HepG2 (cell line): ENCODE measurements at regions not wholly inside any gene's neighbourhood (a gene's known extent, or its start where the extent isn't known, plus 50 kb on each side); places are given as distances from the start of the nearest gene placed in this dataset.

Experiments used
- ATAC-seq: fragments of 200-7000 bp; cut with Tn5 transposase; 3 replicates; pipeline ENCODE4 v1.9.1; 2020; ENCODE audit warnings: mild to moderate bottlenecking, moderate library complexity
- BruUV-seq: library from RNA; stranded (reverse); fragments of 400-500 nt; replicated peaks from 2 replicates; lab custom pipeline; 2021; lab: Mats Ljungman, UMichigan
- CTCF ChIA-PET: fragments of 300-600 bp; formaldehyde crosslinking; extraction: SDS; loops from one replicate; lab custom pipeline; 2021; ENCODE audit warnings: low total read pairs, inconsistent platforms, low intra/inter-chr PET ratio; lab: Yijun Ruan, JAX
- POLR2A ChIA-PET: fragments of 350-600 bp; sonication (Branson Sonifier 250); formaldehyde crosslinking; loops from one replicate; lab custom pipeline; 2020; ENCODE audit warnings: antibody characterized with exemption, inconsistent platforms; lab: Yijun Ruan, JAX
- DNase-seq: peaks from one replicate; pipeline ENCODE4 v3.0.0-alpha.2; 2015; ENCODE audit warnings: low spot score
- FAIRE-seq: peaks from 3 replicates; lab custom pipeline; 2011; peaks lifted over from hg19 to GRCh38; lab: Jason Lieb, UNC
- H2AFZ ChIP-seq: one replicate; pipeline ENCODE4 v1.6.1; 2011; ENCODE audit warnings: low read length, inconsistent platforms
- H3K27ac ChIP-seq: fragments of 300-600 bp; 3 replicates; pipeline ENCODE4 v1.8.0; 2011; ENCODE audit warnings: mixed run types, mild to moderate bottlenecking, mixed read lengths, low read length, inconsistent platforms; ENCODE audit not compliant: insufficient read depth; ENCODE audit errors: extremely low read length
- H3K27me3 ChIP-seq, 2 experiments: fragments of 200-600 bp in 1 of 2; 2 replicates in 1 of 2; 3 replicates in 1 of 2; pipeline versions ENCODE4 v1.6.0 to v1.8.0; 2011; ENCODE audit warnings: low read length in 2 of 2, mild to moderate bottlenecking in 2 of 2, moderate library complexity in 2 of 2, inconsistent platforms in 1 of 2; ENCODE audit not compliant: insufficient read depth in 2 of 2, control insufficient read depth in 1 of 2
- H3K36me3 ChIP-seq, 2 experiments: fragments of 200-600 bp in 1 of 2; replicated peaks in 1 of 2; 2 replicates in 1 of 2; 3 replicates in 1 of 2; pipeline versions ENCODE4 v1.5.1 to v1.8.0; 2011; ENCODE audit warnings: low read length in 2 of 2, inconsistent platforms in 1 of 2; ENCODE audit not compliant: insufficient read depth in 2 of 2, control insufficient read depth in 1 of 2
- H3K4me1 ChIP-seq: 2 replicates; pipeline ENCODE4 v1.5.1; 2012; ENCODE audit warnings: low read length, inconsistent platforms; ENCODE audit not compliant: insufficient read depth
- H3K4me2 ChIP-seq: 2 replicates; pipeline ENCODE4 v1.6.0; 2011; ENCODE audit warnings: low read depth, low read length, inconsistent platforms
- H3K4me3 ChIP-seq, 3 experiments: fragments of 200-600 bp in 1 of 3; sonication (generic), shearing (Covaris generic) in 1 of 3; replicated peaks in 1 of 3; 2 replicates each; pipeline ENCODE4 v1.5.1; 2011 to 2016; ENCODE audit warnings: low read length in 3 of 3, inconsistent platforms in 2 of 3, low read depth in 2 of 3, mild to moderate bottlenecking in 2 of 3, control low read depth in 1 of 3, mixed read lengths in 1 of 3; ENCODE audit not compliant: insufficient read depth in 1 of 3
- H3K79me2 ChIP-seq: one replicate; pipeline ENCODE4 v1.6.1; 2011; ENCODE audit warnings: low read length, inconsistent platforms; ENCODE audit not compliant: insufficient read depth
- H3K9ac ChIP-seq: 2 replicates; pipeline ENCODE4 v1.6.0; 2011; ENCODE audit warnings: mild to moderate bottlenecking, low read depth, low read length, inconsistent platforms; ENCODE audit not compliant: insufficient read depth
- H3K9me3 ChIP-seq: 2 replicates; pipeline ENCODE4 v1.5.1; 2012; ENCODE audit warnings: mild to moderate bottlenecking, low read length
- H4K20me1 ChIP-seq: 2 replicates; pipeline ENCODE4 v1.6.0; 2011; ENCODE audit warnings: inconsistent platforms, mild to moderate bottlenecking, low read length, moderate library complexity; ENCODE audit not compliant: insufficient read depth
- MIER2 ChIP-seq: IDR thresholded peaks from 2 replicates; pipeline ENCODE4 v1.6.1; 2016; ENCODE audit warnings: missing biosample characterization, missing genetic modification reagents
- NPAS2 ChIP-seq: sonication (generic); formaldehyde crosslinking; IDR thresholded peaks from 2 replicates; pipeline ENCODE4 v1.8.0; 2022; ENCODE audit warnings: mild to moderate bottlenecking, missing genetic modification reagents, borderline replicate concordance
- PLRG1 ChIP-seq: fragments of 450-650 bp; conservative IDR thresholded peaks from 2 replicates; pipeline ENCODE4 v1.6.1; 2016
- SIN3A ChIP-seq: IDR thresholded peaks from 2 replicates; pipeline ENCODE4 v1.6.1; 2011; ENCODE audit warnings: low read depth, mild to moderate bottlenecking, control low read depth, low read length, borderline replicate concordance
- SMYD3 ChIP-seq: sonication (generic); formaldehyde crosslinking; IDR thresholded peaks from 2 replicates; pipeline ENCODE4 v1.8.1; 2023; ENCODE audit warnings: mild to moderate bottlenecking, missing genetic modification reagents
- SRSF4 ChIP-seq: fragments of 200-400 bp; formaldehyde crosslinking; IDR thresholded peaks from one replicate; pipeline ENCODE4 v1.6.1; 2018; ENCODE audit warnings: mild to moderate bottlenecking, low read depth, low read length, moderate library complexity; ENCODE audit not compliant: poor library complexity, severe bottlenecking
- TEAD2 ChIP-seq: sonication (generic); formaldehyde crosslinking; IDR thresholded peaks from 2 replicates; pipeline ENCODE4 v1.9.0; 2021; ENCODE audit warnings: missing genetic modification reagents
- TSC22D2 ChIP-seq: sonication (generic); formaldehyde crosslinking; IDR thresholded peaks from 2 replicates; pipeline ENCODE4 v1.5.1; 2020; ENCODE audit warnings: missing genetic modification reagents, mild to moderate bottlenecking, borderline replicate concordance
- ZKSCAN5 ChIP-seq: sonication (generic); formaldehyde crosslinking; IDR thresholded peaks from 2 replicates; pipeline ENCODE4 v1.5.1; 2020; ENCODE audit warnings: mild to moderate bottlenecking, missing genetic modification reagents
- ZMYM4 ChIP-seq: sonication (generic); formaldehyde crosslinking; IDR thresholded peaks from 2 replicates; pipeline ENCODE4 v1.8.1; 2023; ENCODE audit warnings: mild to moderate bottlenecking, missing genetic modification reagents
- ZNF296 ChIP-seq: sonication (generic); formaldehyde crosslinking; conservative IDR thresholded peaks from 2 replicates; pipeline ENCODE4 v1.5.0; 2020; ENCODE audit warnings: mild to moderate bottlenecking, missing genetic modification reagents
- ZNF331 ChIP-seq: sonication (generic); formaldehyde crosslinking; IDR thresholded peaks from 2 replicates; pipeline ENCODE4 v1.4.0; 2020; ENCODE audit warnings: missing genetic modification reagents
- ZNF354B ChIP-seq: sonication (generic); formaldehyde crosslinking; IDR thresholded peaks from 2 replicates; pipeline ENCODE4 v1.8.0; 2022; ENCODE audit warnings: mild to moderate bottlenecking, missing genetic modification reagents
- ZNF572 ChIP-seq: sonication (generic); formaldehyde crosslinking; IDR thresholded peaks from 2 replicates; pipeline ENCODE4 v1.5.1; 2020; ENCODE audit warnings: mild to moderate bottlenecking, missing genetic modification reagents
- WGBS: methylation state at CpG from one replicate; pipeline ENCODE4 v1.1.6; 2017; ENCODE audit warnings: low lambda C conversion rate; 5-methylcytosine and 5-hydroxymethylcytosine counted together
- in situ Hi-C: cut with HindIII; loops from 2 replicates; pipeline ENCODE4 v1.10.0; 2017; ENCODE audit warnings: low pct_unique_long_range_greater_than_20kb; ENCODE audit not compliant: extremely low pct_ligation_motif_present
- intact Hi-C: fragments of 100-400 bp; cut with micrococcal nuclease; formaldehyde crosslinking; loops from one replicate; pipeline ENCODE4 v1.10.0; 2022; ENCODE audit not compliant: unreplicated experiment
- TF ChIP-seq, protein P1 (sequence below): sonication (generic); formaldehyde crosslinking; IDR thresholded peaks from 2 replicates; pipeline ENCODE4 v1.5.0; 2020; ENCODE audit warnings: mild to moderate bottlenecking, missing genetic modification reagents, borderline replicate concordance
- TF ChIP-seq, protein P2 (sequence below): sonication (generic); formaldehyde crosslinking; IDR thresholded peaks from 2 replicates; pipeline ENCODE4 v1.4.0; 2020; ENCODE audit warnings: mild to moderate bottlenecking, missing genetic modification reagents

DNA sequence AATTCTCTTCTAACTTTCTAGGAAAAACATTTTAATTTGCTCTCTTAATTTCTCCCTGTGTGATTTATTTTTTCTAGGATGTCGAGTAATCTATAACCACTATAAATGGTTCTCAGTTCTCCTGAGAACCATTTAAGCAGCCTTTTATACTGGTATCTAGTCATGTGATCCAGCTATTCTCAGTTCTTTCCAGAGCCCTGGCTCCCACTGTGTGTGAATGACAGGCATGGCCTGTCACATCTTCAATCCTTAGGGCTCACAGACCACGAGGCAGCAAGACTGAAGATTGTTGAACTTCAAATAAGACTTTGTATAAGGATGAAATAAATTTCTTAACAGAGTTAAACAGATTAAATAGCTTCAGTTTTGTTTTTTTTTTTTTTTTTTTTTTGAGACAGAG, 219.4 kb downstream of the HNMT start (continued):
- TF ChIP-seq, protein P1, sequence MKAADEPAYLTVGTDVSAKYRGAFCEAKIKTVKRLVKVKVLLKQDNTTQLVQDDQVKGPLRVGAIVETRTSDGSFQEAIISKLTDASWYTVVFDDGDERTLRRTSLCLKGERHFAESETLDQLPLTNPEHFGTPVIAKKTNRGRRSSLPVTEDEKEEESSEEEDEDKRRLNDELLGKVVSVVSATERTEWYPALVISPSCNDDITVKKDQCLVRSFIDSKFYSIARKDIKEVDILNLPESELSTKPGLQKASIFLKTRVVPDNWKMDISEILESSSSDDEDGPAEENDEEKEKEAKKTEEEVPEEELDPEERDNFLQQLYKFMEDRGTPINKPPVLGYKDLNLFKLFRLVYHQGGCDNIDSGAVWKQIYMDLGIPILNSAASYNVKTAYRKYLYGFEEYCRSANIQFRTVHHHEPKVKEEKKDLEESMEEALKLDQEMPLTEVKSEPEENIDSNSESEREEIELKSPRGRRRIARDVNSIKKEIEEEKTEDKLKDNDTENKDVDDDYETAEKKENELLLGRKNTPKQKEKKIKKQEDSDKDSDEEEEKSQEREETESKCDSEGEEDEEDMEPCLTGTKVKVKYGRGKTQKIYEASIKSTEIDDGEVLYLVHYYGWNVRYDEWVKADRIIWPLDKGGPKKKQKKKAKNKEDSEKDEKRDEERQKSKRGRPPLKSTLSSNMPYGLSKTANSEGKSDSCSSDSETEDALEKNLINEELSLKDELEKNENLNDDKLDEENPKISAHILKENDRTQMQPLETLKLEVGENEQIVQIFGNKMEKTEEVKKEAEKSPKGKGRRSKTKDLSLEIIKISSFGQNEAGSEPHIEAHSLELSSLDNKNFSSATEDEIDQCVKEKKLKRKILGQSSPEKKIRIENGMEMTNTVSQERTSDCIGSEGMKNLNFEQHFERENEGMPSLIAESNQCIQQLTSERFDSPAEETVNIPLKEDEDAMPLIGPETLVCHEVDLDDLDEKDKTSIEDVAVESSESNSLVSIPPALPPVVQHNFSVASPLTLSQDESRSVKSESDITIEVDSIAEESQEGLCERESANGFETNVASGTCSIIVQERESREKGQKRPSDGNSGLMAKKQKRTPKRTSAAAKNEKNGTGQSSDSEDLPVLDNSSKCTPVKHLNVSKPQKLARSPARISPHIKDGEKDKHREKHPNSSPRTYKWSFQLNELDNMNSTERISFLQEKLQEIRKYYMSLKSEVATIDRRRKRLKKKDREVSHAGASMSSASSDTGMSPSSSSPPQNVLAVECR (CRISPR knock-in tag), result no peak
- TF ChIP-seq TEAD2 (no peak), TSC22D2 (CRISPR knock-in tag) (no peak), SIN3A (no peak), SRSF4 (no peak)

DNA sequence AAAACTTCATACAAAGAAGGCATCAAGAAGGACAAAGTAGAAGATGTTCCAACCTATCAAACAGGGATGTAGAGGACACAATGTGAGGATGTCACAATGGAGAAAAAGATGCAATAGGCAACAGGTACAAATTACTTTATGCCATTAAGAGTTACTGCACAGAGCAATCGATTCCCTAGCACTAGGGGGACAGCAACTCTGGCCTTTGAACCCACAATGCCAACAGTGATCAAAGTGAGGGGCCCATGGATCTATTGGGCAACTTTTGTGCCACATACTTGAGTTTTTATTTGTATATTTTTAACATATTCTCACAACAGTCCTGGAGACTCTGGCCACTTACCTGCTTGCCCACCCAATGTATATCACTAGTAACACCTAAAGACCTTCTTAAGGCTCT, 220.2 kb downstream of the HNMT start:
- POLR2A ChIA-PET, result no interaction called here
- CTCF ChIA-PET, result no interaction called here
- DNase-seq (peak; percentile 25), FAIRE-seq (no peak), ATAC-seq (peak; percentile 81)
- Histone ChIP-seq H3K9me3 (no peaks in the 10 kb centered on the region), H3K9ac (no peak overlapping the region), H2AFZ (no peak overlapping the region), H3K4me3 (no peak overlapping the region), H3K36me3 (no peaks in the 10 kb centered on the region), H4K20me1 (no peaks in the 10 kb centered on the region), H3K79me2 (no peaks in the 10 kb centered on the region), H3K27ac (no peak overlapping the region), H3K4me1 (peaks cover 20% of the 10 kb centered on the region), H3K4me2 (no peak overlapping the region), H3K27me3 (no peaks in the 10 kb centered on the region)
- 5% methylated on average over 1 of the region's 1 CpG for WGBS
- in situ Hi-C loops, result no loop called here
- intact Hi-C loops, result loop anchor here (5.0 kb wide), 2 partner anchors 93 to 318 kb away; partner anchors contain the start of gene SPOPL
- BruUV-seq, result no TSS peak
- TF ChIP-seq ZMYM4 (CRISPR knock-in tag), result peak; percentile 88
- no peak for TF ChIP-seq MIER2 (CRISPR knock-in tag)
- TF ChIP-seq ZNF296 (CRISPR knock-in tag), result no peak
- no peak for TF ChIP-seq ZNF572 (CRISPR knock-in tag)
- TF ChIP-seq ZNF354B (CRISPR knock-in tag), result no peak
- peak; percentile 40; the same call in 1 of the 2 replicates for TF ChIP-seq ZNF331 (CRISPR knock-in tag)
- TF ChIP-seq PLRG1, result no peak
- TF ChIP-seq ZKSCAN5, result no peak
- TF ChIP-seq SMYD3 (CRISPR knock-in tag), result no peak
- no peak for TF ChIP-seq NPAS2 (CRISPR knock-in tag)
- TF ChIP-seq, protein P2, sequence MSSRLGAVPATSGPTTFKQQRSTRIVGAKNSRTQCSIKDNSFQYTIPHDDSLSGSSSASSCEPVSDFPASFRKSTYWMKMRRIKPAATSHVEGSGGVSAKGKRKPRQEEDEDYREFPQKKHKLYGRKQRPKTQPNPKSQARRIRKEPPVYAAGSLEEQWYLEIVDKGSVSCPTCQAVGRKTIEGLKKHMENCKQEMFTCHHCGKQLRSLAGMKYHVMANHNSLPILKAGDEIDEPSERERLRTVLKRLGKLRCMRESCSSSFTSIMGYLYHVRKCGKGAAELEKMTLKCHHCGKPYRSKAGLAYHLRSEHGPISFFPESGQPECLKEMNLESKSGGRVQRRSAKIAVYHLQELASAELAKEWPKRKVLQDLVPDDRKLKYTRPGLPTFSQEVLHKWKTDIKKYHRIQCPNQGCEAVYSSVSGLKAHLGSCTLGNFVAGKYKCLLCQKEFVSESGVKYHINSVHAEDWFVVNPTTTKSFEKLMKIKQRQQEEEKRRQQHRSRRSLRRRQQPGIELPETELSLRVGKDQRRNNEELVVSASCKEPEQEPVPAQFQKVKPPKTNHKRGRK, result no peak
